ENCODE measurements at regions not wholly inside any gene's neighbourhood (a gene's known extent, or its start where the extent isn't known, plus 50 kb on each side); places are given as distances from the start of the nearest gene placed in this dataset.

DNA sequence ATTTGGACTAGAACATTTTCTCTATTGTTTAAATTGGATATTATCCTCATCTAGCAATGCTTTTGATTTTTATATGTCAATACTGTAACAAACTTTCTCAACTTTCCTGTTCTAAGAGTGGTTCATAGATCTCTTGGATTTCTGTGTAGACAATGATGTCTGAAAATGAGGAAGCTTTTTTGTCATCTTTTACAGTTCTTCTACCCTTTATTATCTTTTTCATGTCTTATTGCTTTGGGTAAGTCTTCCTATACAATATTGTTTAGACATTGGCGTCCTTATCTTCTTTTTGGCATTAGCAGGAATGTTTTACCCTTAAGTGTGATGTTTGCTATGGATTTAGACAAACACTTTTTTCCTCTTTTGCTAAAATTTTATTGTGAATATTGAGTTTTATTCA lies 91.5 kb upstream of the MTHFD1L start:
- TF ChIP-seq, protein P1, sequence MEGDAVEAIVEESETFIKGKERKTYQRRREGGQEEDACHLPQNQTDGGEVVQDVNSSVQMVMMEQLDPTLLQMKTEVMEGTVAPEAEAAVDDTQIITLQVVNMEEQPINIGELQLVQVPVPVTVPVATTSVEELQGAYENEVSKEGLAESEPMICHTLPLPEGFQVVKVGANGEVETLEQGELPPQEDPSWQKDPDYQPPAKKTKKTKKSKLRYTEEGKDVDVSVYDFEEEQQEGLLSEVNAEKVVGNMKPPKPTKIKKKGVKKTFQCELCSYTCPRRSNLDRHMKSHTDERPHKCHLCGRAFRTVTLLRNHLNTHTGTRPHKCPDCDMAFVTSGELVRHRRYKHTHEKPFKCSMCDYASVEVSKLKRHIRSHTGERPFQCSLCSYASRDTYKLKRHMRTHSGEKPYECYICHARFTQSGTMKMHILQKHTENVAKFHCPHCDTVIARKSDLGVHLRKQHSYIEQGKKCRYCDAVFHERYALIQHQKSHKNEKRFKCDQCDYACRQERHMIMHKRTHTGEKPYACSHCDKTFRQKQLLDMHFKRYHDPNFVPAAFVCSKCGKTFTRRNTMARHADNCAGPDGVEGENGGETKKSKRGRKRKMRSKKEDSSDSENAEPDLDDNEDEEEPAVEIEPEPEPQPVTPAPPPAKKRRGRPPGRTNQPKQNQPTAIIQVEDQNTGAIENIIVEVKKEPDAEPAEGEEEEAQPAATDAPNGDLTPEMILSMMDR (IDR thresholded peaks at IDR 0.05): no peak
- TF ChIP-seq EP300 (IDR thresholded peaks at IDR 0.05): no peak
- no peak for TF ChIP-seq POLR2A (IDR thresholded peaks at IDR 0.05)
- no peak for TF ChIP-seq POLR2AphosphoS5 (IDR thresholded peaks at IDR 0.05)

Measured in gastroesophageal sphincter (tissue), 3 donors.